Hematopoietic multipotent progenitor cell treated with erythropoietin and hydrocortisone succinate and interleukin-3 and kit ligand, for 4 days (in vitro differentiated cells): ENCODE measurements at regions not wholly inside any gene's neighbourhood (a gene's known extent, or its start where the extent isn't known, plus 50 kb on each side); places are given as distances from the start of the nearest gene placed in this dataset.

ENCODE experiments used
- DNase-seq: peaks from one replicate; pipeline ENCODE4 v3.0.0-alpha.2; 2015

GRCh38 chr7:49260538-49260937 is 336.2 kb downstream of the CDC14C start:
- no peak for DNase-seq

- no peak for DNase-seq
Observed at GRCh38 chr7:49261928-49262327, 337.6 kb downstream of the CDC14C start.

GRCh38 chr7:49264530-49264929 is 340.2 kb downstream of the CDC14C start:
- DNase-seq = no peak

GRCh38 chr7:49273897-49274296 is 349.6 kb downstream of the CDC14C start:
- no peak for DNase-seq

GRCh38 chr7:49279891-49280290 is 355.5 kb downstream of the CDC14C start:
- no peak for DNase-seq

- DNase-seq = no peak
Observed at GRCh38 chr7:49287653-49288052, 363.3 kb downstream of the CDC14C start.

- DNase-seq = no peak
Observed at GRCh38 chr7:49294611-49295010, 370.3 kb downstream of the CDC14C start.

- no peak for DNase-seq
Observed at GRCh38 chr7:49295146-49295545, 370.8 kb downstream of the CDC14C start.

GRCh38 chr7:49297958-49298357 is 373.6 kb downstream of the CDC14C start:
- no peak for DNase-seq

- no peak for DNase-seq
Observed at GRCh38 chr7:49308787-49309186, 384.4 kb downstream of the CDC14C start.

GRCh38 chr7:49320083-49320482 is 395.7 kb downstream of the CDC14C start:
- no peak for DNase-seq

GRCh38 chr7:49321843-49322242 is 397.5 kb downstream of the CDC14C start:
- no peak for DNase-seq

- no peak for DNase-seq
Observed at GRCh38 chr7:49322476-49322875, 398.1 kb downstream of the CDC14C start.

GRCh38 chr7:49324040-49324439 is 399.7 kb downstream of the CDC14C start:
- no peak for DNase-seq

GRCh38 chr7:49324707-49325106 is 400.4 kb downstream of the CDC14C start:
- peak; percentile 0 for DNase-seq

GRCh38 chr7:49325571-49325970 is 401.2 kb downstream of the CDC14C start:
- DNase-seq = no peak

- no peak for DNase-seq
Observed at GRCh38 chr7:49327155-49327554, 402.8 kb downstream of the CDC14C start.

GRCh38 chr7:49333180-49333881 is 409.0 kb downstream of the CDC14C start:
- DNase-seq = no peak

- no peak for DNase-seq
Observed at GRCh38 chr7:49341849-49342248, 417.5 kb downstream of the CDC14C start.

- DNase-seq = no peak
Observed at GRCh38 chr7:49344556-49344955, 420.2 kb downstream of the CDC14C start.

- no peak for DNase-seq
Observed at GRCh38 chr7:49346195-49346899, 422.0 kb downstream of the CDC14C start.

GRCh38 chr7:49367072-49367471 is 406.4 kb upstream of the VWC2 start:
- no peak for DNase-seq

GRCh38 chr7:49371771-49372170 is 401.7 kb upstream of the VWC2 start:
- no peak for DNase-seq

- no peak for DNase-seq
Observed at GRCh38 chr7:49376817-49377375, 396.5 kb upstream of the VWC2 start.
